PC-3 (cell line): ENCODE measurements at regions not wholly inside any gene's neighbourhood (a gene's known extent, or its start where the extent isn't known, plus 50 kb on each side); places are given as distances from the start of the nearest gene placed in this dataset.

Experiments
- ATAC-seq: fragments of 200-7000 bp; cut with Tn5 transposase; 2 replicates; pipeline ENCODE4 v1.9.1; 2020; ENCODE audit warnings: mild to moderate bottlenecking, moderate library complexity
- BruUV-seq: library from RNA; stranded (reverse); fragments of 400-500 nt; replicated peaks from 2 replicates; lab custom pipeline; 2021; lab: Mats Ljungman, UMichigan
- CTCF ChIA-PET: fragments of 300-600 bp; sonication (Branson Sonifier 250); formaldehyde crosslinking; loops from one replicate; lab custom pipeline; 2022; ENCODE audit warnings: antibody characterized with exemption; lab: Charles Lee
- POLR2A ChIA-PET: fragments of 300-600 bp; sonication (Branson Sonifier 250); formaldehyde crosslinking; loops from one replicate; lab custom pipeline; 2022; ENCODE audit warnings: antibody characterized with exemption; ENCODE audit not compliant: unreplicated experiment; lab: Charles Lee
- DNase-seq: peaks from one replicate; pipeline ENCODE4 v3.0.0-alpha.2; 2015
- H2AFZ ChIP-seq: fragments of 300-600 bp; sonication (generic); 2 replicates; pipeline ENCODE4 v1.6.0; 2016; ENCODE audit warnings: antibody characterized with exemption, low read length
- H3F3A ChIP-seq: fragments of 300-600 bp; sonication (generic); one replicate; pipeline ENCODE4 v1.6.0; 2017; ENCODE audit warnings: antibody characterized with exemption, low read length, control low read depth, mild to moderate bottlenecking; ENCODE audit not compliant: unreplicated experiment
- H3K27ac ChIP-seq: fragments of 300-600 bp; sonication (generic); 2 replicates; pipeline ENCODE4 v1.5.1; 2016; ENCODE audit warnings: mild to moderate bottlenecking, low read length
- H3K27me3 ChIP-seq: fragments of 300-600 bp; sonication (generic); 2 replicates; pipeline ENCODE4 v1.6.1; 2016; ENCODE audit warnings: low read length, mixed read lengths
- H3K36me3 ChIP-seq: fragments of 300-600 bp; sonication (generic); 2 replicates; pipeline ENCODE4 v1.6.1; 2016; ENCODE audit warnings: low read depth, mixed run types, low read length, mixed read lengths
- H3K4me1 ChIP-seq: fragments of 300-600 bp; sonication (generic); 2 replicates; pipeline ENCODE4 v1.5.1; 2016; ENCODE audit warnings: low read length; ENCODE audit not compliant: insufficient read depth
- H3K4me2 ChIP-seq: fragments of 300-600 bp; sonication (generic); 2 replicates; pipeline ENCODE4 v1.6.0; 2016; ENCODE audit warnings: low read length
- H3K4me3 ChIP-seq: fragments of 300-600 bp; sonication (generic); 2 replicates; pipeline ENCODE4 v1.5.1; 2016; ENCODE audit warnings: mild to moderate bottlenecking, low read length, mixed read lengths
- H3K79me2 ChIP-seq: fragments of 300-600 bp; sonication (generic); 2 replicates; pipeline ENCODE4 v1.6.1; 2017; ENCODE audit warnings: low read length, mixed read lengths
- H3K9ac ChIP-seq: fragments of 300-600 bp; sonication (generic); 2 replicates; pipeline ENCODE4 v1.6.0; 2016; ENCODE audit warnings: mild to moderate bottlenecking, low read length
- H3K9me2 ChIP-seq: fragments of 300-600 bp; sonication (generic); replicated peaks from 2 replicates; pipeline ENCODE4 v1.6.1; 2016; ENCODE audit warnings: mixed run types, low read length, mixed read lengths
- H3K9me3 ChIP-seq: fragments of 300-600 bp; sonication (generic); 2 replicates; pipeline ENCODE4 v1.6.1; 2016; ENCODE audit warnings: low read length, mixed read lengths
- H4K20me1 ChIP-seq: fragments of 300-600 bp; sonication (generic); 2 replicates; pipeline ENCODE4 v1.6.1; 2016; ENCODE audit warnings: low read length, mixed read lengths
- EZH2 ChIP-seq: fragments of 300-600 bp; sonication (generic); IDR thresholded peaks from one replicate; pipeline ENCODE4 v1.6.1; 2017; ENCODE audit warnings: antibody characterized with exemption, mild to moderate bottlenecking, low read length; ENCODE audit not compliant: unreplicated experiment
- EZH2phosphoT487 ChIP-seq: fragments of 300-600 bp; sonication (generic); IDR thresholded peaks from 2 replicates; pipeline ENCODE4 v1.6.1; 2018; ENCODE audit warnings: mild to moderate bottlenecking, antibody characterized with exemption, low read length, borderline replicate concordance
- intact Hi-C: fragments of 100-400 bp; cut with micrococcal nuclease; formaldehyde crosslinking; loops from 2 replicates; pipeline ENCODE4 v1.9.0; 2023
- TF ChIP-seq, protein P1 (sequence below): fragments of 300-600 bp; sonication (generic); conservative IDR thresholded peaks from 2 replicates; pipeline ENCODE4 v1.5.1; 2017; ENCODE audit warnings: antibody characterized with exemption, low read depth, mild to moderate bottlenecking, low read length

DNA sequence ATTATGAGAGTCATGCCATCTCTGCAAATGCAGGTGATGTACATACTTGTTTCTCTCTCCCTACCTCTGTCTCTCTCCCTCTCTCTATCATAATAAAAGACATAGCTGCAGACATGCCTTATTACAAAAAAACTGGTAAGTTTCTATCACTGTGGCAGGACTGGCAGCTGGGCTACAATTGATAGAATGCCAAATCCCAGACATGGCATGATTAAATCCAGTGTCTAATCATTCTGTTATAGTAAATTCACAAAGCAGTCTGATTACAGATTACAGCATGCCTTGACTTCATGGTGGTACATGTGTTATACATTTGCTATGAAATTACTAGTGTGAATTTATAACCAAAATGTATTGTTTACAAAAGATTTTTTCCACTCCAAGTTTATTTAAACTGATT is 854.7 kb downstream of the TMTC2 start:
- intact Hi-C loops = no loop called here
- Histone ChIP-seq H3K79me2 (no peaks in the 10 kb centered on the region), H3K9ac (no peak overlapping the region), H2AFZ (no peak overlapping the region), H3K36me3 (no peaks in the 10 kb centered on the region), H3K27ac (no peak overlapping the region), H3K4me3 (no peak overlapping the region), H4K20me1 (no peaks in the 10 kb centered on the region), H3K9me3 (no peaks in the 10 kb centered on the region), H3F3A (no peaks in the 10 kb centered on the region), H3K4me1 (no peaks in the 10 kb centered on the region), H3K9me2 (no peaks in the 10 kb centered on the region), H3K4me2 (no peak overlapping the region), H3K27me3 (no peaks in the 10 kb centered on the region)
- ChIA-PET CTCF (no interaction called here), POLR2A (no interaction called here)
- DNase-seq = no peak
- no peak for TF ChIP-seq EZH2phosphoT487
- no peak for TF ChIP-seq EZH2
- TF ChIP-seq, protein P1, sequence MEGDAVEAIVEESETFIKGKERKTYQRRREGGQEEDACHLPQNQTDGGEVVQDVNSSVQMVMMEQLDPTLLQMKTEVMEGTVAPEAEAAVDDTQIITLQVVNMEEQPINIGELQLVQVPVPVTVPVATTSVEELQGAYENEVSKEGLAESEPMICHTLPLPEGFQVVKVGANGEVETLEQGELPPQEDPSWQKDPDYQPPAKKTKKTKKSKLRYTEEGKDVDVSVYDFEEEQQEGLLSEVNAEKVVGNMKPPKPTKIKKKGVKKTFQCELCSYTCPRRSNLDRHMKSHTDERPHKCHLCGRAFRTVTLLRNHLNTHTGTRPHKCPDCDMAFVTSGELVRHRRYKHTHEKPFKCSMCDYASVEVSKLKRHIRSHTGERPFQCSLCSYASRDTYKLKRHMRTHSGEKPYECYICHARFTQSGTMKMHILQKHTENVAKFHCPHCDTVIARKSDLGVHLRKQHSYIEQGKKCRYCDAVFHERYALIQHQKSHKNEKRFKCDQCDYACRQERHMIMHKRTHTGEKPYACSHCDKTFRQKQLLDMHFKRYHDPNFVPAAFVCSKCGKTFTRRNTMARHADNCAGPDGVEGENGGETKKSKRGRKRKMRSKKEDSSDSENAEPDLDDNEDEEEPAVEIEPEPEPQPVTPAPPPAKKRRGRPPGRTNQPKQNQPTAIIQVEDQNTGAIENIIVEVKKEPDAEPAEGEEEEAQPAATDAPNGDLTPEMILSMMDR = no peak
- ATAC-seq = no peak
- BruUV-seq = no TSS peak

DNA sequence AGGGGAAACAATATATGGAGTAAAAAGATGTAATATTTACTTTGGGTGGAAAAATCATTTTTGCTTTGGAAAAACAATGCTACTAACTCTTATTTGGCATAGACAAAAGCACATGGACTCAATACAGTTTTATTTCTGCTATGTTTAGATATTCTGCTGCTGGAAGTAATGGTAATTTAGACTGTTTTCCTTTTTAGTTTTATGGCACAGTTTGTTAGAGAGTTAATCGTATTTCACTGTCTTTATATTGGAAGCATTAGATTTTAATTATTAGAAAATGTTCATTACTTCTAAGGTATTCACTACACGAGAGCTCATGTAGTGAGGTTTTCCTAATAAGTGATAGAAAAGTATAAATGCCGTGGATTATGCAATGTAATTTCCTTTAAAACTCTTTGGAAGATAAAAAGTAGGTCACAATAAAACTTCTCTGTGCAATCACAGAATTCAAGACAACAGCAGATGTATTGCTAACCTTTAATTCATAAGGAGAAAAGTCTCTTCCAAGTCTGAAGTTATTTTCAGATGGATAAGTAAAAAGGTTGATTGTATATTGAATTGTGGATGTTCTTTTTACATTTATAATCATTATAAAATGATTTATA is 851.8 kb downstream of the TMTC2 start:
- no peaks in the 10 kb centered on the region for H3K36me3 ChIP-seq
- H3K4me2 ChIP-seq = no peak overlapping the region
- ChIA-PET CTCF (no interaction called here), POLR2A (no interaction called here)
- no peaks in the 10 kb centered on the region for H3K4me1 ChIP-seq
- BruUV-seq = no TSS peak
- H2AFZ ChIP-seq = no peak overlapping the region
- H4K20me1 ChIP-seq = no peaks in the 10 kb centered on the region
- H3K9ac ChIP-seq = no peak overlapping the region
- DNase-seq (no peak), ATAC-seq (no peak)
- no peaks in the 10 kb centered on the region for H3K27me3 ChIP-seq
- no peaks in the 10 kb centered on the region for H3K9me3 ChIP-seq
- H3F3A ChIP-seq = no peaks in the 10 kb centered on the region
- no peak overlapping the region for H3K27ac ChIP-seq
- intact Hi-C loops = no loop called here
- H3K79me2 ChIP-seq = no peaks in the 10 kb centered on the region
- H3K4me3 ChIP-seq = no peak overlapping the region
- no peaks in the 10 kb centered on the region; the same call in 1 of the 2 replicates for H3K9me2 ChIP-seq
- TF ChIP-seq, protein P1 = no peak
- TF ChIP-seq EZH2phosphoT487 (no peak), EZH2 (no peak)

DNA sequence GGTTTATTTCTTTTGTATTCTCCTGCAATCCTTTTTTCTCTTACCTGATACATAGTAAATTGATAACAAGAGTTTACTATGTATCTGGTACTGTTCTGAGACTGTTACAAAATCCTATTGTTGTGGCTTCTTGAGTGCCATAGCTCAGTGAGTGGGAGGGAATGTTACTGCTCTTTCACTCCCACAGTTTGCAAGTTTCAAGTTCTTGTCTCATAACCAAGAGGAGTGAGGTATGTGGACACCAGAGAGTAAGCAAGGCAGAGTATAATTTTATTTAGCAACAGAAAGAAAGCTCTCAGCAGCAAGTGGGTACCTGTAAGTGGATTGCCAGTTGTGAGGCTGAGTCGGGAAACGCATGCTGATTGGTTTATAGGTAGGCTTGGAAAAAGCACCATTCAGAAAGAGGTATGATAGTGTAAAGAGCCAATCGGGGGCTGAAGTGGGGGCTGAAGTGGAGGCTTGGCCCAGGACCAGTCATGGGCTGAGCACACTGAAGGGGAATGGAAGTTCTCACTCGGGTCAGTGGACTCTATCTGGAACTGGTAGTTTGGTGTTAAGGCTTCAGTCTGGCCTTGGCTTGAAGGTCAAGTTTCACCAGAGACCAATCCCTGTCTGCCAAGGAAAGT is 850.8 kb downstream of the TMTC2 start:
- Histone ChIP-seq H3K36me3 (no peaks in the 10 kb centered on the region), H3K9ac (no peak overlapping the region), H3K27ac (no peak overlapping the region), H3K79me2 (no peaks in the 10 kb centered on the region), H3K9me3 (no peaks in the 10 kb centered on the region), H3K9me2 (no peaks in the 10 kb centered on the region; the same call in 1 of the 2 replicates), H3K4me2 (no peak overlapping the region), H4K20me1 (no peaks in the 10 kb centered on the region), H3K4me1 (no peaks in the 10 kb centered on the region), H2AFZ (no peak overlapping the region), H3F3A (no peaks in the 10 kb centered on the region), H3K4me3 (no peak overlapping the region), H3K27me3 (no peaks in the 10 kb centered on the region)
- CTCF ChIA-PET = no interaction called here
- BruUV-seq = no TSS peak
- TF ChIP-seq EZH2phosphoT487 (no peak), EZH2 (no peak)
- TF ChIP-seq, protein P1 = no peak
- DNase-seq (no peak), ATAC-seq (no peak)
- POLR2A ChIA-PET = interaction anchor here (0.6 kb wide), 1 partner anchor 852 kb away, joined by 8 read pairs; no protein-coding TSS in a partner anchor
- intact Hi-C loops = no loop called here
